GM12874 (cell line): ENCODE measurements at regions not wholly inside any gene's neighbourhood (a gene's known extent, or its start where the extent isn't known, plus 50 kb on each side); places are given as distances from the start of the nearest gene placed in this dataset.

ENCODE experiments used
- TF ChIP-seq, protein P1 (sequence below): IDR thresholded peaks from 2 replicates; pipeline ENCODE4 v1.5.1; 2011; ENCODE audit warnings: low read depth, mild to moderate bottlenecking, control low read depth, low read length, moderate library complexity; ENCODE audit not compliant: insufficient read depth

DNA sequence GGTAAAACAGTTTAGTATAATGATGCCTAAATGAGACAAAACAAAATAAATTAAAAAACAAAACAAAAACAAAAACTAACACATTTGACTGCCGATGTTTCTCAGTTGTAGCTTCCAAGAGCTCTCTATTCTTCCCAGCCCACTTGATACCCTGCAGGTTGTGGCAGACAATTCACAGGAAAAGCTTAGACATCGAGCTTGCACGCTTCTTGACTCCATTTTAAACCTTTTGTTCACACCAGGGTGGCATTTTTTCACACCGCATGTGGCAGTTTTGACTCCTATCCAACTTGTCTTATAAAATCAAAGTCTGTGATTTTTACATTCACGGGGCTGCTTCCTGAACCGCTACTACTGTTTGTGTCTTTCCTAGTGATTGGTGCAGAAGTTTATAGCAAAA is 575.9 kb downstream of the USP25 start:
- TF ChIP-seq, protein P1, sequence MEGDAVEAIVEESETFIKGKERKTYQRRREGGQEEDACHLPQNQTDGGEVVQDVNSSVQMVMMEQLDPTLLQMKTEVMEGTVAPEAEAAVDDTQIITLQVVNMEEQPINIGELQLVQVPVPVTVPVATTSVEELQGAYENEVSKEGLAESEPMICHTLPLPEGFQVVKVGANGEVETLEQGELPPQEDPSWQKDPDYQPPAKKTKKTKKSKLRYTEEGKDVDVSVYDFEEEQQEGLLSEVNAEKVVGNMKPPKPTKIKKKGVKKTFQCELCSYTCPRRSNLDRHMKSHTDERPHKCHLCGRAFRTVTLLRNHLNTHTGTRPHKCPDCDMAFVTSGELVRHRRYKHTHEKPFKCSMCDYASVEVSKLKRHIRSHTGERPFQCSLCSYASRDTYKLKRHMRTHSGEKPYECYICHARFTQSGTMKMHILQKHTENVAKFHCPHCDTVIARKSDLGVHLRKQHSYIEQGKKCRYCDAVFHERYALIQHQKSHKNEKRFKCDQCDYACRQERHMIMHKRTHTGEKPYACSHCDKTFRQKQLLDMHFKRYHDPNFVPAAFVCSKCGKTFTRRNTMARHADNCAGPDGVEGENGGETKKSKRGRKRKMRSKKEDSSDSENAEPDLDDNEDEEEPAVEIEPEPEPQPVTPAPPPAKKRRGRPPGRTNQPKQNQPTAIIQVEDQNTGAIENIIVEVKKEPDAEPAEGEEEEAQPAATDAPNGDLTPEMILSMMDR = no peak

DNA sequence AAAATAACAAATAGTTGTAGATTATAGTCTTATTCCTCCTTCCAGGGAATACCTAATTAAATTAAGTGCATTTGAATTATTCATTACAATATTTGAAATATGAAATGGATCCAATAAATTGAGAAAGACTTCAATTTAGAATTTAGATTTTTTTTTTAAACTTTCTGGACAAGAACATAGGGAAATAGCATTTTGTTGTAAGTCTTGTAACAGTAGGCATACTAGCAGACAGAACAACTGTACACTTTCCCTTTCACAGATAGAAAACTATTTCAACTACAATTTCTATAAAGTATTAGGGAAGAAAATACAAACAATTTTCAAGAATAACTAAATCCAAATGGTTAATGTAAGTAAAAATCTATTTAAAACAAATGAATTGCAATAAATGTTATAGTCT is 577.5 kb downstream of the USP25 start:
- TF ChIP-seq, protein P1 = no peak

DNA sequence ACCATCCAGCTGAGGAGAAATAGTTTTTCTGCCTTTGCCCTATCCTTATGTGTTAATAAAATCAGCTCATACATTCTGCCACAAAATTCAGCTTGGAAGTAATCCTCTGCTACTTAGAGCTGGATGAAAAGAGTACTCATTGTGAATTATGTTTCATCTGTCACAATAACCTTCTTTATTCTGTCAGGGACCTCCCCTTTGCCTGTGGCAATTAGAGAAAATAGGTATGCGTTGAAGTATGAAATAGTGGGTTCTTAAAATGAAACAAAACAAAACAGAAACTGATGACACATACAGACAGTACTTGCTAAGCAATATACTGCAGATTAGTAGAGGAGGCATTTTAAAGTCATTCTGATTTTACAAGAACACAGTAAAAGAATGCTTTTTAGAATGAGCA is 578.5 kb downstream of the USP25 start:
- TF ChIP-seq, protein P1 = no peak

DNA sequence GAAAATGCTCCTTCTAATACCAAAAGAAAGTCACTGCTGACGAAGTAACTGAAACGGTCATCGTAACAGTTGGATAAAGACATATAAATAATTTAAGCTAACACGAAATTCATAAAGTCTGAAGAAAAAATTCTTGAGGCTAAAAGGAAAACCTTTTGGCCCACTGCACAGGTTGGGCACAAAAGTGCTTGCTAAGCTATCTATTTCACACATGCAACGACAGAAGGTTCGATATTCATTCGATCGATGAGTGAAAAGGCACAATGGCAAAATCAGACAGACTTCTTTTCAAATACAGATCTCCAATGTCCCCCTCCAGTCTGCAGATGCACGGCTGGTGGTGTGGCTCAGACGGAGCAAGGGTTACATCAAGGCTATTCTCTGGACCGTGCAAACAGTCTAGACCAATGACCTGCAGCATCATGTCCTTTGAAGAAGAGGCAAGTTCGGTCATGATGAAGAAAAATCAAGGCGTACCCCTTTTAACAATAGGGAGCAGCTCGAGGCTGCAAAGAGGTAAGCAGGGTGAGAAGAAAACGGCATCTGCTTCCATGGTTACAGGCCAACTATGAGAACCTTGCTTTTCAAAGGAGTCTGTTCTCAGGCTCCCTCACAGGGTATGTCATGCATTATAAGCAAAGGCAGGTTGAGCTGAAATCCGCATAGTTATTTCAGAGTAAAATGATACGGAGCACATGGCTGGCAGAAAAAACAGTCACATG is 579.6 kb downstream of the USP25 start:
- TF ChIP-seq, protein P1 = no peak

DNA sequence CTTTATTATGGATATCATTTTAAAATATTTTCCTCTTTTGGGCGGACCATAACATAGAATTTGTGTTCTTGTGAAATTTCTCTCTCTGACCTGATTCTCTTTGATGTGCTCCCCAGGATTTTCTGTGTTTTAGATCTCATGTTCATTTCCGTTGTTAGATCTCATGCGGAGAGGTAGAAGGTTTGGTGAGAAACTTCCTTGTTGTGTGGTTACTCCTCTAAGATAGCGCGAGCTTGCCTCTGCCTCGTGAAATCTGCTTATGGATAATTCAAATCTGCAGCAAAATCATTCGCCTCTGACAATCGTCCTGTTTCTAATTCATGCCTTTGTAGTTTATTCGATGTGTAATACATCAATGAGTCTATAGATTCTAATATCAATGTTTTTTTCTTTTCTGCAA is 580.4 kb downstream of the USP25 start:
- TF ChIP-seq, protein P1 = no peak

DNA sequence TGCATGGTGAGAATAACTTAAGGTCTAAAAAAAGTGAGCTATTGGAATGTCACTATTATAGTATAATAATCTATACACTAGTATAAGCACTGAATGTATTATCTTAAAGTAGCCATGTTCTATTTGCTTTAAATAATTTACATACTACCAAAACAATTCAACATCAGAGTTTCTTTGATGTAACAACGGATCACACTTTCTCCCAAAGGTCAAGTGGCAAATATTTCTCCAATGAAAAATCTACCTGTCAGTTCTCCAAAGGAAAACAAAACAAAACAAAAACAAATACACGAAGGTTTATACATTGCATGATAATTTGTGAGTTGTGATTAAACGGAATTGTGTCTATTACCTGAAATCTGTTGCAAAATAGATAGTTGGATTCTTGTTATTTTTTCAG is 581.4 kb downstream of the USP25 start:
- TF ChIP-seq, protein P1 = no peak

DNA sequence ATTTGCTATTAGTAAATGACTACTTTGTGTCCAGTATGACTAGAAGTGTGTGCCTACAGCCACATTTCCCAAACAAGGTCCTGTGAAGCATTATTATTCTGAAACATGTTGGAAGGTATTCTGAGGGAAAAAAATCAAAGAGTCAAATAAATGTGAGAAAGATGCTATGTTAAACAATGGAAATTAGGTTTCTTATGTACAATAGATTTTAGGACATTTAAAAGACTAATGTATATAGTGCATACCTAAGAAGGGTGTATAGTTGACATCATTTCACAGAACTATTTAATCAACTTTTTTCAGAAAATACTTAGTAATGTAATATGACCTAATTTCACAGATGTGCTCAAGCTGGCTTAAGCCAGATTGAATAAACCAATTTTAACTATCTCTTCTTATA is 582.5 kb downstream of the USP25 start:
- TF ChIP-seq, protein P1 = no peak
